Loucy (cell line): ENCODE measurements at regions not wholly inside any gene's neighbourhood (a gene's known extent, or its start where the extent isn't known, plus 50 kb on each side); places are given as distances from the start of the nearest gene placed in this dataset.

ENCODE experiments used
- H2AFZ ChIP-seq: fragments of 200-600 bp; sonication (generic); 2 replicates; pipeline ENCODE4 v1.6.0; 2016; ENCODE audit warnings: antibody characterized with exemption, mild to moderate bottlenecking, low read length, moderate library complexity
- H3F3A ChIP-seq: fragments of 200-600 bp; 2 replicates; pipeline ENCODE4 v1.6.0; 2016; ENCODE audit warnings: antibody characterized with exemption, low read depth, mild to moderate bottlenecking
- H3K27me3 ChIP-seq: fragments of 200-600 bp; sonication (generic); 2 replicates; pipeline ENCODE4 v1.6.1; 2014; ENCODE audit warnings: low read length, mild to moderate bottlenecking; ENCODE audit not compliant: insufficient read depth, poor library complexity, severe bottlenecking
- H3K36me3 ChIP-seq: fragments of 200-600 bp; sonication (generic); 2 replicates; pipeline ENCODE4 v1.6.1; 2016; ENCODE audit warnings: low read length; ENCODE audit not compliant: insufficient read depth
- H3K4me1 ChIP-seq: fragments of 200-600 bp; sonication (generic); 2 replicates; pipeline ENCODE4 v1.5.1; 2014; ENCODE audit warnings: low read length, mild to moderate bottlenecking; ENCODE audit not compliant: insufficient read depth, poor library complexity, severe bottlenecking
- H3K4me2 ChIP-seq: fragments of 200-600 bp; sonication (generic); 2 replicates; pipeline ENCODE4 v1.6.0; 2014; ENCODE audit warnings: antibody characterized with exemption, low read length, low read depth, mild to moderate bottlenecking; ENCODE audit not compliant: poor library complexity, severe bottlenecking
- H3K4me3 ChIP-seq: fragments of 200-600 bp; sonication (generic); 2 replicates; pipeline ENCODE4 v1.5.1; 2014; ENCODE audit warnings: low read length, mild to moderate bottlenecking, mixed read lengths; ENCODE audit not compliant: poor library complexity, severe bottlenecking
- H3K79me2 ChIP-seq: fragments of 200-600 bp; sonication (generic); 2 replicates; pipeline ENCODE4 v1.6.1; 2014; ENCODE audit warnings: low read length; ENCODE audit not compliant: insufficient read depth
- H3K9ac ChIP-seq: fragments of 200-600 bp; sonication (generic); 2 replicates; pipeline ENCODE4 v1.6.0; 2014; ENCODE audit warnings: mild to moderate bottlenecking, low read depth, low read length, moderate library complexity; ENCODE audit not compliant: poor library complexity, severe bottlenecking
- H3K9me2 ChIP-seq: fragments of 200-600 bp; sonication (generic); replicated peaks from 2 replicates; pipeline ENCODE4 v1.6.1; 2016; ENCODE audit warnings: low read depth, low read length, mixed read lengths
- H3K9me3 ChIP-seq: fragments of 200-600 bp; sonication (generic); 2 replicates; pipeline ENCODE4 v1.6.1; 2014; ENCODE audit warnings: mild to moderate bottlenecking, antibody characterized with exemption, low read length, low read depth; ENCODE audit not compliant: insufficient read depth
- H4K20me1 ChIP-seq: fragments of 200-600 bp; sonication (generic); 2 replicates; pipeline ENCODE4 v1.6.0; 2014; ENCODE audit warnings: antibody characterized with exemption, low read length, mild to moderate bottlenecking; ENCODE audit not compliant: insufficient read depth, poor library complexity, severe bottlenecking
- CTCF ChIP-seq: fragments of 200-600 bp; sonication (generic); conservative IDR thresholded peaks from 2 replicates; pipeline ENCODE4 v1.5.1; 2014; ENCODE audit warnings: mild to moderate bottlenecking, antibody characterized with exemption, low read length
- EZH2phosphoT487 ChIP-seq: fragments of 200-600 bp; IDR thresholded peaks from 2 replicates; pipeline ENCODE4 v1.6.1; 2018; ENCODE audit warnings: antibody characterized with exemption, mild to moderate bottlenecking, moderate library complexity, borderline replicate concordance

GRCh38 chr5:124454081-124454480, 292.4 kb downstream of the ZNF608 start:
- Histone ChIP-seq H3K9ac (no peak overlapping the region), H3K9me2 (no peaks in the 10 kb centered on the region), H3K9me3 (no peaks in the 10 kb centered on the region), H3K79me2 (no peaks in the 10 kb centered on the region), H2AFZ (no peak overlapping the region), H3F3A (no peaks in the 10 kb centered on the region), H3K36me3 (no peaks in the 10 kb centered on the region), H4K20me1 (no peaks in the 10 kb centered on the region), H3K4me3 (no peak overlapping the region), H3K4me1 (peaks cover 12% of the 10 kb centered on the region), H3K27me3 (no peaks in the 10 kb centered on the region), H3K4me2 (no peak overlapping the region)
- TF ChIP-seq CTCF: no peak
- no peak for TF ChIP-seq EZH2phosphoT487

GRCh38 chr5:124453221-124454051, 293.0 kb downstream of the ZNF608 start:
- Histone ChIP-seq H3K4me1 (peaks cover 11% of the 10 kb centered on the region), H3K27me3 (no peaks in the 10 kb centered on the region), H3K36me3 (no peaks in the 10 kb centered on the region), H3K9ac (no peak overlapping the region), H3K79me2 (no peaks in the 10 kb centered on the region), H3K9me3 (no peaks in the 10 kb centered on the region), H2AFZ (no peak overlapping the region), H3K4me2 (no peak overlapping the region), H3K4me3 (no peak overlapping the region), H3F3A (no peaks in the 10 kb centered on the region), H3K9me2 (no peaks in the 10 kb centered on the region), H4K20me1 (no peaks in the 10 kb centered on the region)
- TF ChIP-seq EZH2phosphoT487 (no peak), CTCF (no peak)

- Histone ChIP-seq H3K9me2 (no peaks in the 10 kb centered on the region), H3K79me2 (no peaks in the 10 kb centered on the region), H3K9me3 (no peaks in the 10 kb centered on the region), H3K27me3 (no peaks in the 10 kb centered on the region), H3F3A (no peaks in the 10 kb centered on the region), H3K4me1 (peaks cover 1% of the 10 kb centered on the region), H3K9ac (no peak overlapping the region), H4K20me1 (no peaks in the 10 kb centered on the region), H3K4me2 (no peak overlapping the region), H3K4me3 (no peak overlapping the region), H3K36me3 (no peaks in the 10 kb centered on the region), H2AFZ (no peak overlapping the region)
- TF ChIP-seq CTCF (no peak), EZH2phosphoT487 (no peak)
Measured at GRCh38 chr5:124452412-124452811, 294.0 kb downstream of the ZNF608 start.
